Left lung (tissue), 4 donors: ENCODE measurements at regions not wholly inside any gene's neighbourhood (a gene's known extent, or its start where the extent isn't known, plus 50 kb on each side); places are given as distances from the start of the nearest gene placed in this dataset.
A peak's percentile ranks its signal among the peaks of the same experiment; 100 is the strongest.

Experiments
- ATAC-seq: fragments of 200-7000 bp; cut with Tn5 transposase; one replicate; pipeline ENCODE4 v1.9.1; 2020; ENCODE audit warnings: moderate library complexity
- DNase-seq, 4 donors: peaks; one replicate each; pipeline ENCODE4 v3.0.0-alpha.2; 2013 to 2020
- H3K27ac ChIP-seq, 2 donors: fragments of 200-600 bp; sonication (generic) in 1 of 2; one replicate each; pipeline versions ENCODE4 v1.5.0 to v1.8.0; 2020 to 2021
- H3K27me3 ChIP-seq, 2 donors: fragments of 200-600 bp; sonication (generic) in 1 of 2; one replicate each; pipeline versions ENCODE4 v1.5.0 to v1.8.0; 2020 to 2021
- H3K36me3 ChIP-seq, 2 donors: fragments of 200-600 bp; sonication (generic) in 1 of 2; one replicate each; pipeline versions ENCODE4 v1.5.0 to v1.8.0; 2020 to 2021
- H3K4me1 ChIP-seq, 2 donors: fragments of 200-600 bp; one replicate each; pipeline ENCODE4 v1.8.0; 2021
- H3K4me3 ChIP-seq, 2 donors: fragments of 200-600 bp; sonication (generic) in 1 of 2; one replicate each; pipeline versions ENCODE4 v1.5.0 to v1.8.0; 2020 to 2021; ENCODE audit warnings: mild to moderate bottlenecking in 1 of 2
- H3K9me3 ChIP-seq, 2 donors: fragments of 200-600 bp; sonication (generic) in 1 of 2; one replicate each; pipeline versions ENCODE4 v1.5.0 to v1.8.0; 2020 to 2021
- CTCF ChIP-seq, 2 donors: fragments of 200-600 bp; sonication (generic) in 1 of 2; IDR thresholded peaks; one replicate each; pipeline versions ENCODE4 v1.5.0 to v1.8.0; 2021; ENCODE audit warnings: antibody characterized with exemption in 2 of 2
- intact Hi-C, 2 donors: fragments of 100-400 bp; cut with DNase I; formaldehyde crosslinking; loops; one replicate each; pipeline versions ENCODE4 v1.11.2 to v1.14.2; 2022
- donor health status: DM: no; HTN: yes; CAD: no.
- donor health status: DM: no; HTN: no; CAD: no.

GRCh38 chr15:62845241-62846126, 197.1 kb upstream of the TPM1 start:
- Histone ChIP-seq H3K9me3 (no peaks in the 10 kb centered on the region), H3K27ac (no peak overlapping the region), H3K4me3 (no peak overlapping the region), H3K36me3 (peaks cover 0 to 5% of the 10 kb centered on the region in 2 donors), H3K4me1 (peaks cover 0 to 9% of the 10 kb centered on the region in 2 donors), H3K27me3 (no peaks in the 10 kb centered on the region)
- ATAC-seq (peak; percentile 28), DNase-seq (no peak)
- no peak for TF ChIP-seq CTCF (IDR thresholded peaks at IDR 0.05)
- intact Hi-C loops = loop anchor here in 1 of 2 donors (5.0 kb wide), 1 partner anchor 247 kb away; no protein-coding TSS in a partner anchor

- intact Hi-C loops = loop anchor here in 1 of 2 donors (5.0 kb wide), 1 partner anchor 246 kb away; no protein-coding TSS in a partner anchor
- no peak for TF ChIP-seq CTCF (IDR thresholded peaks at IDR 0.05)
- no peak for DNase-seq
Observed at GRCh38 chr15:62846131-62846804, 196.3 kb upstream of the TPM1 start.

GRCh38 chr15:62846805-62847495, 195.6 kb upstream of the TPM1 start:
- DNase-seq = no peak
- Histone ChIP-seq H3K4me1 (peaks cover 0 to 9% of the 10 kb centered on the region in 2 donors), H3K27me3 (no peaks in the 10 kb centered on the region), H3K36me3 (no peaks in the 10 kb centered on the region), H3K4me3 (no peak overlapping the region), H3K27ac (no peak overlapping the region), H3K9me3 (no peaks in the 10 kb centered on the region)
- TF ChIP-seq CTCF (IDR thresholded peaks at IDR 0.05) = no peak
- ATAC-seq = no peak
- intact Hi-C loops = loop anchor here in 1 of 2 donors (5.0 kb wide), 1 partner anchor 245 kb away; no protein-coding TSS in a partner anchor

More at GRCh38 chr15:62846131-62846804, 196.3 kb upstream of the TPM1 start:
- H3K36me3 ChIP-seq = no peaks in the 10 kb centered on the region
- no peaks in the 10 kb centered on the region for H3K9me3 ChIP-seq
- H3K4me1 ChIP-seq = peaks cover 0 to 9% of the 10 kb centered on the region in 2 donors
- H3K4me3 ChIP-seq = no peak overlapping the region
- no peak for ATAC-seq
- H3K27me3 ChIP-seq = no peaks in the 10 kb centered on the region
- H3K27ac ChIP-seq = no peak overlapping the region

GRCh38 chr15:62847900-62848489, 194.6 kb upstream of the TPM1 start:
- no peak overlapping the region for H3K27ac ChIP-seq
- intact Hi-C loops = loop anchor here in 1 of 2 donors (5.0 kb wide), 1 partner anchor 244 kb away; no protein-coding TSS in a partner anchor
- H3K36me3 ChIP-seq = no peaks in the 10 kb centered on the region
- peak; percentile 69 for ATAC-seq
- peaks cover 0 to 9% of the 10 kb centered on the region in 2 donors for H3K4me1 ChIP-seq
- peak; percentile 51 to 67 for TF ChIP-seq CTCF (IDR thresholded peaks at IDR 0.05)
- H3K27me3 ChIP-seq = no peaks in the 10 kb centered on the region
- no peaks in the 10 kb centered on the region for H3K9me3 ChIP-seq
- DNase-seq = peak in 2 of 4 donors; percentile 28 to 45
- no peak overlapping the region for H3K4me3 ChIP-seq
